Adrenal gland (tissue), 5 donors: ENCODE measurements at regions not wholly inside any gene's neighbourhood (a gene's known extent, or its start where the extent isn't known, plus 50 kb on each side); places are given as distances from the start of the nearest gene placed in this dataset.

Experiments used
- CTCF ChIP-seq, 6 experiments: fragments of 450-650 bp in 4 of 6; fragments of 200-600 bp in 2 of 6; sonication (generic) in 1 of 6; IDR thresholded peaks; 1 replicate in 5 of 6; 2 replicates in 1 of 6; pipeline versions ENCODE4 v1.5.1 to v1.8.0; 2016 to 2021; ENCODE audit warnings: antibody characterized with exemption in 6 of 6, mild to moderate bottlenecking in 2 of 6, moderate library complexity in 1 of 6
- POLR2A ChIP-seq, 2 donors: fragments of 450-650 bp; IDR thresholded peaks; one replicate each; pipeline ENCODE4 v1.6.1; 2017; ENCODE audit warnings: antibody characterized with exemption in 2 of 2, mild to moderate bottlenecking in 2 of 2, moderate library complexity in 1 of 2
- donor health status: DM: no; HTN: no; CAD: no.

GRCh38 chr11:69560141-69560790 is 78.8 kb downstream of the LINC01488 start:
- TF ChIP-seq CTCF (IDR thresholded peaks at IDR 0.05): no peak
- no peak for TF ChIP-seq POLR2A (IDR thresholded peaks at IDR 0.05)
